PC-3 (cell line): ENCODE measurements at regions not wholly inside any gene's neighbourhood (a gene's known extent, or its start where the extent isn't known, plus 50 kb on each side); places are given as distances from the start of the nearest gene placed in this dataset.

Source experiments
- ATAC-seq: fragments of 200-7000 bp; cut with Tn5 transposase; 2 replicates; pipeline ENCODE4 v1.9.1; 2020; ENCODE audit warnings: mild to moderate bottlenecking, moderate library complexity
- BruUV-seq: library from RNA; stranded (reverse); fragments of 400-500 nt; replicated peaks from 2 replicates; lab custom pipeline; 2021; lab: Mats Ljungman, UMichigan
- CTCF ChIA-PET: fragments of 300-600 bp; sonication (Branson Sonifier 250); formaldehyde crosslinking; loops from one replicate; lab custom pipeline; 2022; ENCODE audit warnings: antibody characterized with exemption; lab: Charles Lee
- POLR2A ChIA-PET: fragments of 300-600 bp; sonication (Branson Sonifier 250); formaldehyde crosslinking; loops from one replicate; lab custom pipeline; 2022; ENCODE audit warnings: antibody characterized with exemption; ENCODE audit not compliant: unreplicated experiment; lab: Charles Lee
- DNase-seq: peaks from one replicate; pipeline ENCODE4 v3.0.0-alpha.2; 2015
- H2AFZ ChIP-seq: fragments of 300-600 bp; sonication (generic); 2 replicates; pipeline ENCODE4 v1.6.0; 2016; ENCODE audit warnings: antibody characterized with exemption, low read length
- H3F3A ChIP-seq: fragments of 300-600 bp; sonication (generic); one replicate; pipeline ENCODE4 v1.6.0; 2017; ENCODE audit warnings: antibody characterized with exemption, low read length, control low read depth, mild to moderate bottlenecking; ENCODE audit not compliant: unreplicated experiment
- H3K27ac ChIP-seq: fragments of 300-600 bp; sonication (generic); 2 replicates; pipeline ENCODE4 v1.5.1; 2016; ENCODE audit warnings: mild to moderate bottlenecking, low read length
- H3K27me3 ChIP-seq: fragments of 300-600 bp; sonication (generic); 2 replicates; pipeline ENCODE4 v1.6.1; 2016; ENCODE audit warnings: low read length, mixed read lengths
- H3K36me3 ChIP-seq: fragments of 300-600 bp; sonication (generic); 2 replicates; pipeline ENCODE4 v1.6.1; 2016; ENCODE audit warnings: low read depth, mixed run types, low read length, mixed read lengths
- H3K4me1 ChIP-seq: fragments of 300-600 bp; sonication (generic); 2 replicates; pipeline ENCODE4 v1.5.1; 2016; ENCODE audit warnings: low read length; ENCODE audit not compliant: insufficient read depth
- H3K4me2 ChIP-seq: fragments of 300-600 bp; sonication (generic); 2 replicates; pipeline ENCODE4 v1.6.0; 2016; ENCODE audit warnings: low read length
- H3K4me3 ChIP-seq: fragments of 300-600 bp; sonication (generic); 2 replicates; pipeline ENCODE4 v1.5.1; 2016; ENCODE audit warnings: mild to moderate bottlenecking, low read length, mixed read lengths
- H3K79me2 ChIP-seq: fragments of 300-600 bp; sonication (generic); 2 replicates; pipeline ENCODE4 v1.6.1; 2017; ENCODE audit warnings: low read length, mixed read lengths
- H3K9ac ChIP-seq: fragments of 300-600 bp; sonication (generic); 2 replicates; pipeline ENCODE4 v1.6.0; 2016; ENCODE audit warnings: mild to moderate bottlenecking, low read length
- H3K9me2 ChIP-seq: fragments of 300-600 bp; sonication (generic); replicated peaks from 2 replicates; pipeline ENCODE4 v1.6.1; 2016; ENCODE audit warnings: mixed run types, low read length, mixed read lengths
- H3K9me3 ChIP-seq: fragments of 300-600 bp; sonication (generic); 2 replicates; pipeline ENCODE4 v1.6.1; 2016; ENCODE audit warnings: low read length, mixed read lengths
- H4K20me1 ChIP-seq: fragments of 300-600 bp; sonication (generic); 2 replicates; pipeline ENCODE4 v1.6.1; 2016; ENCODE audit warnings: low read length, mixed read lengths
- EZH2 ChIP-seq: fragments of 300-600 bp; sonication (generic); IDR thresholded peaks from one replicate; pipeline ENCODE4 v1.6.1; 2017; ENCODE audit warnings: antibody characterized with exemption, mild to moderate bottlenecking, low read length; ENCODE audit not compliant: unreplicated experiment
- EZH2phosphoT487 ChIP-seq: fragments of 300-600 bp; sonication (generic); IDR thresholded peaks from 2 replicates; pipeline ENCODE4 v1.6.1; 2018; ENCODE audit warnings: mild to moderate bottlenecking, antibody characterized with exemption, low read length, borderline replicate concordance
- intact Hi-C: fragments of 100-400 bp; cut with micrococcal nuclease; formaldehyde crosslinking; loops from 2 replicates; pipeline ENCODE4 v1.9.0; 2023
- TF ChIP-seq, protein P1 (sequence below): fragments of 300-600 bp; sonication (generic); conservative IDR thresholded peaks from 2 replicates; pipeline ENCODE4 v1.5.1; 2017; ENCODE audit warnings: antibody characterized with exemption, low read depth, mild to moderate bottlenecking, low read length

DNA sequence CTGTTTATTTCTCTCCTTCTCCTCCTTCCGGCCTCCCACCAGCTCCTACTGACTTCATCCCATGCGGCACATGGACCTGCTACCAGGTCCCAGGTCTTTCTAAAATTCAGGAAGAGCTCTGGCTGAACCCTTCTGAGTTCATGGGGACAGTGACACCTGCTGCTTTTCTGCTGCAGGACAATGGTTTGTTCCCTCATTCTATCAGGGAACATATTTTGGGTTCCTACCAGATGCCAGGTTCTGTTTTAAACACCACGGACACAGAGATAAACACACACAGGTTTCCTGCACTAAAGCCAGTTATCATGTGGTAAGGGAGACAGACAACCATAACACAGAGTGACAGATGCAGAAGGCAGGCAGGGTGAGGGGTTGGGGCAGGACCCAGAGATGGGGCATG is 114.0 kb upstream of the RAB4A start:
- ATAC-seq, result no peak; the same call in 1 of the 2 replicates
- BruUV-seq, result no TSS peak

DNA sequence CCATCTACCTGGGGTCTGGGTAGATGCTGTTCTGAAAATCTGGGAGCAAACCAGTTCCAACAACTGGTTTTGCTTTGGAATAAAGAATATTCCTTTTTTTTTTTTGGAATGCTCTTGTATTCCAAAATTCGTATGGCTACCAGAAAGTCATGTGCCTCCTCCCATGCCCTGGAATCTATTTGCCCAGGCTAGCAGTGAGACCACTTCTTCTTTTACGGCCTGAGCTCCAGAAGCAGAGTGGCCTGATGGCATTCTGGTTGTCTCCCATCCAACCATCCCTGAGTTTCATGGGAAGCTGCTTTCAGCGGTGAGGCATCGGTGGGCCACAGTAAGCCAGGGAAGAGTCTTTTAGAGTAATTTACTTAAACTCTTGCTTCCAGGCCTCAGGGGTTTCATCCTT is 113.4 kb upstream of the RAB4A start:
- POLR2A ChIA-PET, result no interaction called here
- intact Hi-C loops, result loop anchor here (1.0 to 2.0 kb wide), 2 partner anchors 465 to 493 kb away; no protein-coding TSS in a partner anchor
- no peak overlapping the region for H3K9ac ChIP-seq
- H3K4me3 ChIP-seq, result no peak overlapping the region
- no peak overlapping the region for H2AFZ ChIP-seq
- DNase-seq (no peak), ATAC-seq (no peak)
- H4K20me1 ChIP-seq, result no peaks in the 10 kb centered on the region
- no TSS peak for BruUV-seq
- no peaks in the 10 kb centered on the region for H3K4me1 ChIP-seq
- no peak overlapping the region for H3K27ac ChIP-seq
- TF ChIP-seq EZH2phosphoT487 (no peak), EZH2 (no peak)
- TF ChIP-seq, protein P1, sequence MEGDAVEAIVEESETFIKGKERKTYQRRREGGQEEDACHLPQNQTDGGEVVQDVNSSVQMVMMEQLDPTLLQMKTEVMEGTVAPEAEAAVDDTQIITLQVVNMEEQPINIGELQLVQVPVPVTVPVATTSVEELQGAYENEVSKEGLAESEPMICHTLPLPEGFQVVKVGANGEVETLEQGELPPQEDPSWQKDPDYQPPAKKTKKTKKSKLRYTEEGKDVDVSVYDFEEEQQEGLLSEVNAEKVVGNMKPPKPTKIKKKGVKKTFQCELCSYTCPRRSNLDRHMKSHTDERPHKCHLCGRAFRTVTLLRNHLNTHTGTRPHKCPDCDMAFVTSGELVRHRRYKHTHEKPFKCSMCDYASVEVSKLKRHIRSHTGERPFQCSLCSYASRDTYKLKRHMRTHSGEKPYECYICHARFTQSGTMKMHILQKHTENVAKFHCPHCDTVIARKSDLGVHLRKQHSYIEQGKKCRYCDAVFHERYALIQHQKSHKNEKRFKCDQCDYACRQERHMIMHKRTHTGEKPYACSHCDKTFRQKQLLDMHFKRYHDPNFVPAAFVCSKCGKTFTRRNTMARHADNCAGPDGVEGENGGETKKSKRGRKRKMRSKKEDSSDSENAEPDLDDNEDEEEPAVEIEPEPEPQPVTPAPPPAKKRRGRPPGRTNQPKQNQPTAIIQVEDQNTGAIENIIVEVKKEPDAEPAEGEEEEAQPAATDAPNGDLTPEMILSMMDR, result no peak
- no peaks in the 10 kb centered on the region for H3K9me3 ChIP-seq
- H3K4me2 ChIP-seq, result no peak overlapping the region
- H3F3A ChIP-seq, result no peaks in the 10 kb centered on the region
- no peaks in the 10 kb centered on the region for H3K36me3 ChIP-seq
- H3K9me2 ChIP-seq, result no peaks in the 10 kb centered on the region
- H3K79me2 ChIP-seq, result no peaks in the 10 kb centered on the region
- peaks cover 61% of the 10 kb centered on the region for H3K27me3 ChIP-seq
- CTCF ChIA-PET, result no interaction called here

More for the DNA sequence above, 114.0 kb upstream of the RAB4A start:
- H3K9ac ChIP-seq, result no peak overlapping the region
- peak; percentile 49 for DNase-seq
- H3K4me2 ChIP-seq, result no peak overlapping the region
- H3K27me3 ChIP-seq, result peaks cover 65% of the 10 kb centered on the region
- no peaks in the 10 kb centered on the region for H3K9me2 ChIP-seq
- POLR2A ChIA-PET, result no interaction called here
- no peaks in the 10 kb centered on the region for H3F3A ChIP-seq
- CTCF ChIA-PET, result no interaction called here
- no peak overlapping the region for H2AFZ ChIP-seq
- no peak overlapping the region for H3K4me3 ChIP-seq
- no peaks in the 10 kb centered on the region for H3K9me3 ChIP-seq
- intact Hi-C loops, result loop anchor here (1.0 to 2.0 kb wide), 2 partner anchors 464 to 493 kb away; no protein-coding TSS in a partner anchor
- TF ChIP-seq EZH2phosphoT487, result no peak
- no peak for TF ChIP-seq EZH2
- TF ChIP-seq, protein P1, result peak; percentile 57
- H4K20me1 ChIP-seq, result no peaks in the 10 kb centered on the region
- H3K4me1 ChIP-seq, result no peaks in the 10 kb centered on the region
- no peaks in the 10 kb centered on the region for H3K79me2 ChIP-seq
- H3K27ac ChIP-seq, result no peak overlapping the region
- H3K36me3 ChIP-seq, result no peaks in the 10 kb centered on the region

DNA sequence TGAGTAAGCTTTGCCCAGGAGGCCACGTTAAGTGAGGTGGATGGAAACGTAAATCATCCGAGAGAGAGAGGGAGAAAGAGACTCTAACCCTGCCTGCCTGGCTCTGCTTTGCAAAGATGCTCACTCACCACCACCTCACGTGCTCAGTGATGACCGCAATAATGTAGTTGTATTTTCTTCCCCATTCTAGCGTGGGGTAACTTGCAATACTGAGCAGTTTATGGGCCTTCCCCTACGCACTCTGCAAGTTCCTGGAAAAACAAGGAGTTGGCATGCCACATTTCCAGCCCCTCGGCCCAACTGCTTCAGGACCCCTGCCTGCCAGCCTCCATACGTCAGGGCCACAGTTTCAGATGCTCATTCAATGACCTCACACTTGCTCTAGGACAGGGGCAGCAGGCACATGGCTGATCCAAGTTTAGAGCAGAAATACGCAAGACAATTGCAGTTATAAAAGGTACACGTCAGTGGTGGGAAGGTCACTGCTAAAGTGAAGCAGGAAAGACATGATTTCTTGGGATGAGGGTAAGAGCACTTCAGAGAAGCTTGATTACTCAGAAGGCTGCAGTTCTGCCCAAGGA is 112.5 kb upstream of the RAB4A start:
- H4K20me1 ChIP-seq, result no peaks in the 10 kb centered on the region
- peaks cover 57% of the 10 kb centered on the region for H3K27me3 ChIP-seq
- no peaks in the 10 kb centered on the region for H3K9me2 ChIP-seq
- H3K79me2 ChIP-seq, result no peaks in the 10 kb centered on the region
- CTCF ChIA-PET, result no interaction called here
- POLR2A ChIA-PET, result no interaction called here
- H3K4me3 ChIP-seq, result no peak overlapping the region
- no peak for TF ChIP-seq EZH2
- no peak for TF ChIP-seq EZH2phosphoT487
- TF ChIP-seq, protein P1, result no peak
- ATAC-seq (no peak), DNase-seq (no peak)
- H3K4me2 ChIP-seq, result no peak overlapping the region
- no peak overlapping the region for H3K9ac ChIP-seq
- intact Hi-C loops, result no loop called here
- H3K4me1 ChIP-seq, result no peaks in the 10 kb centered on the region
- H3K27ac ChIP-seq, result no peak overlapping the region
- no peaks in the 10 kb centered on the region for H3K36me3 ChIP-seq
- no peaks in the 10 kb centered on the region for H3F3A ChIP-seq
- no peaks in the 10 kb centered on the region for H3K9me3 ChIP-seq
- no peak overlapping the region for H2AFZ ChIP-seq
- BruUV-seq, result no TSS peak
